HG03378 (cell line): ENCODE measurements at regions not wholly inside any gene's neighbourhood (a gene's known extent, or its start where the extent isn't known, plus 50 kb on each side); places are given as distances from the start of the nearest gene placed in this dataset.

Experiments
- ATAC-seq: cut with Tn5 transposase; IDR thresholded peaks from one replicate; pipeline ENCODE4 v1.9.1; 2021; ENCODE audit warnings: mild to moderate bottlenecking, moderate library complexity; ENCODE audit not compliant: unreplicated experiment

GRCh38 chr3:176574786-176575185 lies 622.5 kb downstream of the TBL1XR1 start:
- no peak for ATAC-seq

GRCh38 chr3:176571926-176572325 lies 625.4 kb downstream of the TBL1XR1 start:
- ATAC-seq, result no peak

- no peak for ATAC-seq
These were observed 626.3 kb downstream of the TBL1XR1 start for GRCh38 chr3:176570992-176571391.

GRCh38 chr3:176568189-176568588 lies 629.1 kb downstream of the TBL1XR1 start:
- ATAC-seq, result no peak

GRCh38 chr3:176566757-176567156 lies 630.5 kb downstream of the TBL1XR1 start:
- no peak for ATAC-seq

- no peak for ATAC-seq
These were observed 635.0 kb downstream of the TBL1XR1 start for GRCh38 chr3:176562331-176562730.

- ATAC-seq, result no peak
These were observed 635.5 kb downstream of the TBL1XR1 start for GRCh38 chr3:176561826-176562225.

GRCh38 chr3:176554791-176555654 lies 642.3 kb downstream of the TBL1XR1 start:
- ATAC-seq, result no peak

GRCh38 chr3:176554264-176554663 lies 643.0 kb downstream of the TBL1XR1 start:
- ATAC-seq, result no peak

GRCh38 chr3:176526942-176527341 lies 670.3 kb downstream of the TBL1XR1 start:
- ATAC-seq, result no peak

GRCh38 chr3:176526225-176526624 lies 671.1 kb downstream of the TBL1XR1 start:
- ATAC-seq, result no peak

GRCh38 chr3:176523114-176523513 lies 674.2 kb downstream of the TBL1XR1 start:
- ATAC-seq, result no peak

GRCh38 chr3:176522436-176522835 lies 674.8 kb downstream of the TBL1XR1 start:
- ATAC-seq, result no peak

GRCh38 chr3:176521531-176522175 lies 675.6 kb downstream of the TBL1XR1 start:
- no peak for ATAC-seq

- ATAC-seq, result no peak
These were observed 683.0 kb downstream of the TBL1XR1 start for GRCh38 chr3:176514297-176514696.

GRCh38 chr3:176513604-176514003 lies 683.7 kb downstream of the TBL1XR1 start:
- no peak for ATAC-seq

- no peak for ATAC-seq
These were observed 685.2 kb downstream of the TBL1XR1 start for GRCh38 chr3:176512037-176512436.

GRCh38 chr3:176510097-176510496 lies 687.2 kb downstream of the TBL1XR1 start:
- ATAC-seq, result no peak

- ATAC-seq, result no peak
These were observed 691.2 kb downstream of the TBL1XR1 start for GRCh38 chr3:176505878-176506621.

- no peak for ATAC-seq
These were observed 706.2 kb downstream of the TBL1XR1 start for GRCh38 chr3:176491084-176491483.

GRCh38 chr3:176490357-176490756 lies 706.9 kb downstream of the TBL1XR1 start:
- no peak for ATAC-seq

- no peak for ATAC-seq
These were observed 718.0 kb downstream of the TBL1XR1 start for GRCh38 chr3:176479248-176479647.
